OCI-LY7 (cell line): ENCODE measurements at regions not wholly inside any gene's neighbourhood (a gene's known extent, or its start where the extent isn't known, plus 50 kb on each side); places are given as distances from the start of the nearest gene placed in this dataset.

Experiments used
- EZH2phosphoT487 ChIP-seq: fragments of 200-600 bp; sonication (generic); IDR thresholded peaks from 2 replicates; pipeline ENCODE4 v1.6.1; 2018; ENCODE audit warnings: low read depth, borderline replicate concordance, mild to moderate bottlenecking, mixed run types, antibody characterized with exemption, low read length, moderate library complexity, mixed read lengths
- TF ChIP-seq, protein P1 (sequence below): fragments of 200-600 bp; sonication (generic); conservative IDR thresholded peaks from 2 replicates; pipeline ENCODE4 v1.5.1; 2014; ENCODE audit warnings: mild to moderate bottlenecking, antibody characterized with exemption, low read length, moderate library complexity, mixed read lengths

- TF ChIP-seq EZH2phosphoT487, result no peak
- TF ChIP-seq, protein P1, sequence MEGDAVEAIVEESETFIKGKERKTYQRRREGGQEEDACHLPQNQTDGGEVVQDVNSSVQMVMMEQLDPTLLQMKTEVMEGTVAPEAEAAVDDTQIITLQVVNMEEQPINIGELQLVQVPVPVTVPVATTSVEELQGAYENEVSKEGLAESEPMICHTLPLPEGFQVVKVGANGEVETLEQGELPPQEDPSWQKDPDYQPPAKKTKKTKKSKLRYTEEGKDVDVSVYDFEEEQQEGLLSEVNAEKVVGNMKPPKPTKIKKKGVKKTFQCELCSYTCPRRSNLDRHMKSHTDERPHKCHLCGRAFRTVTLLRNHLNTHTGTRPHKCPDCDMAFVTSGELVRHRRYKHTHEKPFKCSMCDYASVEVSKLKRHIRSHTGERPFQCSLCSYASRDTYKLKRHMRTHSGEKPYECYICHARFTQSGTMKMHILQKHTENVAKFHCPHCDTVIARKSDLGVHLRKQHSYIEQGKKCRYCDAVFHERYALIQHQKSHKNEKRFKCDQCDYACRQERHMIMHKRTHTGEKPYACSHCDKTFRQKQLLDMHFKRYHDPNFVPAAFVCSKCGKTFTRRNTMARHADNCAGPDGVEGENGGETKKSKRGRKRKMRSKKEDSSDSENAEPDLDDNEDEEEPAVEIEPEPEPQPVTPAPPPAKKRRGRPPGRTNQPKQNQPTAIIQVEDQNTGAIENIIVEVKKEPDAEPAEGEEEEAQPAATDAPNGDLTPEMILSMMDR, result no peak
Observed at GRCh38 chr2:19786408-19787058, 115.2 kb downstream of the TTC32 start.
